IPS-15b (cell line): ENCODE measurements at regions not wholly inside any gene's neighbourhood (a gene's known extent, or its start where the extent isn't known, plus 50 kb on each side); places are given as distances from the start of the nearest gene placed in this dataset.

Experiments
- H3K27me3 ChIP-seq: one replicate; pipeline ENCODE4 v1.6.1; 2013; ENCODE audit warnings: low read length; ENCODE audit not compliant: control insufficient read depth, insufficient read depth
- H3K36me3 ChIP-seq: one replicate; pipeline ENCODE4 v1.6.1; 2013; ENCODE audit warnings: low read length; ENCODE audit not compliant: control insufficient read depth, insufficient read depth
- H3K4me1 ChIP-seq: one replicate; pipeline ENCODE4 v1.6.1; 2013; ENCODE audit warnings: mild to moderate bottlenecking, low read length; ENCODE audit not compliant: control insufficient read depth, insufficient read depth
- H3K4me3 ChIP-seq: one replicate; pipeline ENCODE4 v1.5.1; 2013; ENCODE audit warnings: low read depth, low read length
- H3K9ac ChIP-seq: one replicate; pipeline ENCODE4 v1.6.1; 2013; ENCODE audit warnings: low read depth, mild to moderate bottlenecking, low read length
- H3K9me3 ChIP-seq: one replicate; pipeline ENCODE4 v1.6.1; 2013; ENCODE audit warnings: mild to moderate bottlenecking, low read length; ENCODE audit not compliant: control insufficient read depth, insufficient read depth

GRCh38 chr6:169846286-169847056 is 95.0 kb downstream of the ERMARD start:
- Histone ChIP-seq H3K27me3 (no peaks in the 10 kb centered on the region), H3K4me3 (no peak overlapping the region), H3K4me1 (no peaks in the 10 kb centered on the region), H3K9me3 (no peaks in the 10 kb centered on the region), H3K9ac (no peak overlapping the region), H3K36me3 (peaks cover 2% of the 10 kb centered on the region)

GRCh38 chr6:169845426-169846285 is 94.2 kb downstream of the ERMARD start:
- no peaks in the 10 kb centered on the region for H3K27me3 ChIP-seq

GRCh38 chr6:169844946-169845345 is 93.5 kb downstream of the ERMARD start:
- Histone ChIP-seq H3K27me3 (no peaks in the 10 kb centered on the region), H3K36me3 (no peaks in the 10 kb centered on the region), H3K4me3 (no peak overlapping the region), H3K4me1 (no peaks in the 10 kb centered on the region), H3K9ac (no peak overlapping the region), H3K9me3 (no peaks in the 10 kb centered on the region)

More at GRCh38 chr6:169845426-169846285, 94.2 kb downstream of the ERMARD start:
- peaks cover 2% of the 10 kb centered on the region for H3K36me3 ChIP-seq
- H3K4me1 ChIP-seq, result no peaks in the 10 kb centered on the region
- no peak overlapping the region for H3K4me3 ChIP-seq
- H3K9ac ChIP-seq, result no peak overlapping the region
- H3K9me3 ChIP-seq, result no peaks in the 10 kb centered on the region

GRCh38 chr6:169843991-169844390 is 92.6 kb downstream of the ERMARD start:
- H3K36me3 ChIP-seq, result no peaks in the 10 kb centered on the region
- no peaks in the 10 kb centered on the region for H3K9me3 ChIP-seq
- no peaks in the 10 kb centered on the region for H3K27me3 ChIP-seq
- no peak overlapping the region for H3K9ac ChIP-seq
- H3K4me1 ChIP-seq, result no peaks in the 10 kb centered on the region
- H3K4me3 ChIP-seq, result no peak overlapping the region

- Histone ChIP-seq H3K36me3 (no peaks in the 10 kb centered on the region), H3K4me3 (no peak overlapping the region), H3K9me3 (no peaks in the 10 kb centered on the region), H3K9ac (no peak overlapping the region), H3K4me1 (no peaks in the 10 kb centered on the region), H3K27me3 (no peaks in the 10 kb centered on the region)
Observed at GRCh38 chr6:169843110-169843509, 91.7 kb downstream of the ERMARD start.

GRCh38 chr6:169841907-169842606 is 90.6 kb downstream of the ERMARD start:
- H3K4me1 ChIP-seq, result no peaks in the 10 kb centered on the region

GRCh38 chr6:169841251-169841650 is 89.8 kb downstream of the ERMARD start:
- Histone ChIP-seq H3K4me3 (no peak overlapping the region), H3K4me1 (no peaks in the 10 kb centered on the region), H3K9me3 (no peaks in the 10 kb centered on the region), H3K36me3 (no peaks in the 10 kb centered on the region), H3K27me3 (no peaks in the 10 kb centered on the region), H3K9ac (no peak overlapping the region)

More at GRCh38 chr6:169841907-169842606, 90.6 kb downstream of the ERMARD start:
- Histone ChIP-seq H3K36me3 (no peaks in the 10 kb centered on the region), H3K4me3 (no peak overlapping the region), H3K27me3 (no peaks in the 10 kb centered on the region), H3K9me3 (no peaks in the 10 kb centered on the region), H3K9ac (no peak overlapping the region)

- no peaks in the 10 kb centered on the region for H3K9me3 ChIP-seq
- no peak overlapping the region for H3K4me3 ChIP-seq
- H3K27me3 ChIP-seq, result no peaks in the 10 kb centered on the region
- H3K9ac ChIP-seq, result no peak overlapping the region
- no peaks in the 10 kb centered on the region for H3K4me1 ChIP-seq
- H3K36me3 ChIP-seq, result no peaks in the 10 kb centered on the region
Observed at GRCh38 chr6:169839898-169840631, 88.6 kb downstream of the ERMARD start.

GRCh38 chr6:169839493-169839892 is 88.1 kb downstream of the ERMARD start:
- Histone ChIP-seq H3K9ac (no peak overlapping the region), H3K36me3 (no peaks in the 10 kb centered on the region), H3K4me3 (no peak overlapping the region), H3K9me3 (no peaks in the 10 kb centered on the region), H3K27me3 (no peaks in the 10 kb centered on the region), H3K4me1 (no peaks in the 10 kb centered on the region)

- H3K4me3 ChIP-seq, result no peak overlapping the region
- no peaks in the 10 kb centered on the region for H3K36me3 ChIP-seq
- no peaks in the 10 kb centered on the region for H3K27me3 ChIP-seq
- H3K9ac ChIP-seq, result no peak overlapping the region
- H3K9me3 ChIP-seq, result no peaks in the 10 kb centered on the region
- no peaks in the 10 kb centered on the region for H3K4me1 ChIP-seq
Observed at GRCh38 chr6:169839029-169839481, 87.6 kb downstream of the ERMARD start.
